ENCODE measurements at regions not wholly inside any gene's neighbourhood (a gene's known extent, or its start where the extent isn't known, plus 50 kb on each side); places are given as distances from the start of the nearest gene placed in this dataset.

DNA sequence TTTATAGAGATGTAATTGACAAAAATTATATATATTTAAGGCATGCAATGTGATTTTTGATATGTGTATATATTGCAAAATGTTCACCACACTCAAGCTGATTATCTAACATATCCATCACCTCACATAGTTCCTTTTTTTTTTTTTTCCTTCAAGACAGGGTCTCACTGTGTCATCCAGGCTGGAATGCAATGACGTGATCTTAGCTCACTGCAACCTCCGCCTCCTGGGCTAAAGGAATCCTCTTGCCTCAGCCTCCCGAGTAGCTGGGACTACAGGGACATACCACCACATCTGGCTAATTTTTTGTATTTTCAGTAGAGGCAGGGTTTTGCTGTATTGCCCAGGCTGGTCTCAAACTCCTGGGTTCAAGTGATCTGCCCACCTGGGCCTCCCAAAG, 65.1 kb upstream of the SLC35C1 start:
- TF ChIP-seq, protein P1, sequence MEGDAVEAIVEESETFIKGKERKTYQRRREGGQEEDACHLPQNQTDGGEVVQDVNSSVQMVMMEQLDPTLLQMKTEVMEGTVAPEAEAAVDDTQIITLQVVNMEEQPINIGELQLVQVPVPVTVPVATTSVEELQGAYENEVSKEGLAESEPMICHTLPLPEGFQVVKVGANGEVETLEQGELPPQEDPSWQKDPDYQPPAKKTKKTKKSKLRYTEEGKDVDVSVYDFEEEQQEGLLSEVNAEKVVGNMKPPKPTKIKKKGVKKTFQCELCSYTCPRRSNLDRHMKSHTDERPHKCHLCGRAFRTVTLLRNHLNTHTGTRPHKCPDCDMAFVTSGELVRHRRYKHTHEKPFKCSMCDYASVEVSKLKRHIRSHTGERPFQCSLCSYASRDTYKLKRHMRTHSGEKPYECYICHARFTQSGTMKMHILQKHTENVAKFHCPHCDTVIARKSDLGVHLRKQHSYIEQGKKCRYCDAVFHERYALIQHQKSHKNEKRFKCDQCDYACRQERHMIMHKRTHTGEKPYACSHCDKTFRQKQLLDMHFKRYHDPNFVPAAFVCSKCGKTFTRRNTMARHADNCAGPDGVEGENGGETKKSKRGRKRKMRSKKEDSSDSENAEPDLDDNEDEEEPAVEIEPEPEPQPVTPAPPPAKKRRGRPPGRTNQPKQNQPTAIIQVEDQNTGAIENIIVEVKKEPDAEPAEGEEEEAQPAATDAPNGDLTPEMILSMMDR (IDR thresholded peaks at IDR 0.05): no peak
- no peak for TF ChIP-seq POLR2A (IDR thresholded peaks at IDR 0.05)
